ENCODE measurements at regions not wholly inside any gene's neighbourhood (a gene's known extent, or its start where the extent isn't known, plus 50 kb on each side); places are given as distances from the start of the nearest gene placed in this dataset.

DNA sequence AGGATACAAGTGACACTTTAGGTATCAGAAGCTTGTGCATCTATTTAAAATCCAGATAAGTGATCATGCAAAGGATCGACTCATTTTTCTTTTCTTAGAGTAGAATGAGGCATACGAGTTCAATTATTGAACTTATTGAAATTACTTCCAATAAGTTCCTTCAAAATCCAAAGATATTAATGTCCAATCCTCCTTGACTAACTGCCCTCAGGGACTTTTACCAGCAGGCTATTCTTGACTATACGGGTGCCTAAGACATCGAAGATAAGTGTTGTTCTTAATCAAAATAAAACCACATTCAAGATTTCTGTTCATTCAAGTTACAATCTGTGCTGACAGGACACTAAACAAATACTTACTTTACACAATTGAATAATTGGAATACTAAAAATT is 74.5 kb upstream of the SP4 start:
- TF ChIP-seq EZH2 (IDR thresholded peaks at IDR 0.05; ENCODE audit: low read length, unreplicated experiment), result no peak
- TF ChIP-seq, protein P1, sequence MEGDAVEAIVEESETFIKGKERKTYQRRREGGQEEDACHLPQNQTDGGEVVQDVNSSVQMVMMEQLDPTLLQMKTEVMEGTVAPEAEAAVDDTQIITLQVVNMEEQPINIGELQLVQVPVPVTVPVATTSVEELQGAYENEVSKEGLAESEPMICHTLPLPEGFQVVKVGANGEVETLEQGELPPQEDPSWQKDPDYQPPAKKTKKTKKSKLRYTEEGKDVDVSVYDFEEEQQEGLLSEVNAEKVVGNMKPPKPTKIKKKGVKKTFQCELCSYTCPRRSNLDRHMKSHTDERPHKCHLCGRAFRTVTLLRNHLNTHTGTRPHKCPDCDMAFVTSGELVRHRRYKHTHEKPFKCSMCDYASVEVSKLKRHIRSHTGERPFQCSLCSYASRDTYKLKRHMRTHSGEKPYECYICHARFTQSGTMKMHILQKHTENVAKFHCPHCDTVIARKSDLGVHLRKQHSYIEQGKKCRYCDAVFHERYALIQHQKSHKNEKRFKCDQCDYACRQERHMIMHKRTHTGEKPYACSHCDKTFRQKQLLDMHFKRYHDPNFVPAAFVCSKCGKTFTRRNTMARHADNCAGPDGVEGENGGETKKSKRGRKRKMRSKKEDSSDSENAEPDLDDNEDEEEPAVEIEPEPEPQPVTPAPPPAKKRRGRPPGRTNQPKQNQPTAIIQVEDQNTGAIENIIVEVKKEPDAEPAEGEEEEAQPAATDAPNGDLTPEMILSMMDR (conservative IDR thresholded peaks at IDR 0.05; ENCODE audit: low read depth, low read length), result no peak
- no peak for TF ChIP-seq EZH2phosphoT487 (IDR thresholded peaks at IDR 0.05; ENCODE audit: borderline replicate concordance, low read length)
